Right ventricle myocardium inferior (tissue), 1 donor: ENCODE measurements at regions not wholly inside any gene's neighbourhood (a gene's known extent, or its start where the extent isn't known, plus 50 kb on each side); places are given as distances from the start of the nearest gene placed in this dataset.
"Not testable (repeated sequence)": the region's sequence is repeated elsewhere in the genome, so short reads cannot be mapped to it uniquely, and the experiment has no call there.

Experiments used
- ATAC-seq: fragments of 200-7000 bp; cut with Tn5 transposase; one replicate; pipeline ENCODE4 v1.9.1; 2020; ENCODE audit warnings: mild to moderate bottlenecking, moderate library complexity
- DNase-seq: peaks from one replicate; pipeline ENCODE4 v3.0.0; 2021; ENCODE audit errors: missing footprints
- intact Hi-C: fragments of 100-400 bp; cut with DNase I; formaldehyde crosslinking; loops from one replicate; pipeline ENCODE4 v1.11.0; 2022
- donor health status: DM: no; HTN: yes; CAD: no; lungs with severe emphysema.

GRCh38 chrX:112931478-112931877 lies 90.8 kb upstream of the AMOT start:
- ATAC-seq (no peak), DNase-seq (no peak)
- intact Hi-C loops, result no loop called here

- intact Hi-C loops, DNase-seq, ATAC-seq: not testable (repeated sequence)
Measured at GRCh38 chrX:112923381-112923780, 82.8 kb upstream of the AMOT start.

GRCh38 chrX:112913807-112914206 lies 73.2 kb upstream of the AMOT start:
- DNase-seq (no peak), ATAC-seq (no peak)
- intact Hi-C loops, result no loop called here

GRCh38 chrX:112910418-112910817 lies 69.8 kb upstream of the AMOT start:
- ATAC-seq, result no peak
- DNase-seq, result no peak
- intact Hi-C loops, result no loop called here

- ATAC-seq (no peak), DNase-seq (no peak)
- intact Hi-C loops, result no loop called here
Measured at GRCh38 chrX:112901869-112902725, 61.5 kb upstream of the AMOT start.

- intact Hi-C loops, result no loop called here
- ATAC-seq (no peak), DNase-seq (no peak)
Measured at GRCh38 chrX:112896051-112896450, 55.4 kb upstream of the AMOT start.
